UCSD-AML1 (cell line): ENCODE measurements at regions not wholly inside any gene's neighbourhood (a gene's known extent, or its start where the extent isn't known, plus 50 kb on each side); places are given as distances from the start of the nearest gene placed in this dataset.
"Not testable (repeated sequence)": the region's sequence is repeated elsewhere in the genome, so short reads cannot be mapped to it uniquely, and the experiment has no call there.

Source experiments
- DNase-seq: peaks from one replicate; lab custom pipeline; 2025; ENCODE audit not compliant: unreplicated experiment; lab: John Stamatoyannopoulos, UW

- no peak for DNase-seq
These were observed 95.8 kb downstream of the ATXN3L start for GRCh38 chrX:13223868-13224567.

DNA sequence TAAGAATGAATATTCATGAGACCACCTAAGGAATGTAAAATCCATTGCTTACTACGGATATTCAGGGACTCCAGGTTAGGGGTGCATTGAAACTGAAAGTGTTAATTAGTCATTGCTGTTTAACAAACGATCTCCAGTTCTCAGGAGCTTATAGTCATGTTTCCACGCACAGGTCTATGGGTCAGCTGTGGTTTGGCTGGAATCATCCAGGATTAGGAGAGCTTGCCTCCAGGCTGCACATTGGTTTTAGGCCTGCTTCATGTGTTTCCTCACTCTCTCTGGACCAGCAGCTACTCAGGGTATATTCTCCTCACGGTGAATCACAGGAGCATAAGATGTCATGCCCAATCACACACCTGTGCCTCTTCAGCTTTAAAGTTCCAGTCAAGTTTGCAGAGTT lies 98.9 kb downstream of the ATXN3L start:
- DNase-seq, result no peak

DNA sequence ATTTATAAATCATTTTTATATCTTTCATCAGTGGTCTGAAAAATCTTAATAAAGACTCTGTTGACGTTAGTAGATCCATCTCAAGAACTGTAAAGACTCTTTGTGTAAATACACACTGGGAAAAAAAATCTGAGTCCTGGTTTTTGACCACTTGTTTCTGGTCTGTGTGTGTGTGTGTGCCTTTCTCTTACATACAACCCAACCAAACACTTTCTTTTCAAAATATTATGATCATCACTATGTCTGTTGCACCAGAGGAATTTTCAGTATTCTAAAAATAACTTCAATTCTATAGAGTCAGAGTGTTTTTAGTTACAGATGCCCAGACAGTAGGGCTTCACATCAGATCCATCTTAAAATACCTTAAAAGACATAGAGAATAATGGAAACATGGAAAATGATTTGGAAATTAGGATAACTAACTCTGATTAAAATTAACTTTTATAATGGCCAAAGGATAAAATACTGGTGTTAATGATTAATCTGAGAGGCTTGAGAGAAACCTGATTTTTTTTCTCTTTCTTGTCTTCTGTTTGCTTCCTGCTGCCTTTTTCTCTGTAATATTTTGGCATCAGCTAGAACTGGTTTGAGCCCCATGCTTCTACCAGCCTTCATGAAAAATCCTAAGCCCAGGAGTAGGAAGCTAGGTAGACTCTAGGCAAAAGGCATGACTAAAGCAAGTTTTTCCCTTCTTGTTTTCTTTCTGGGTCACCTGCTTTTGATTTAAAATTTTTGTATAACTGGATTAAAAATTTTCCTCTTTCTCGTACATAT lies 99.7 kb downstream of the ATXN3L start:
- no peak for DNase-seq

- no peak for DNase-seq
These were observed 101.1 kb downstream of the ATXN3L start for GRCh38 chrX:13218758-13219157.

DNA sequence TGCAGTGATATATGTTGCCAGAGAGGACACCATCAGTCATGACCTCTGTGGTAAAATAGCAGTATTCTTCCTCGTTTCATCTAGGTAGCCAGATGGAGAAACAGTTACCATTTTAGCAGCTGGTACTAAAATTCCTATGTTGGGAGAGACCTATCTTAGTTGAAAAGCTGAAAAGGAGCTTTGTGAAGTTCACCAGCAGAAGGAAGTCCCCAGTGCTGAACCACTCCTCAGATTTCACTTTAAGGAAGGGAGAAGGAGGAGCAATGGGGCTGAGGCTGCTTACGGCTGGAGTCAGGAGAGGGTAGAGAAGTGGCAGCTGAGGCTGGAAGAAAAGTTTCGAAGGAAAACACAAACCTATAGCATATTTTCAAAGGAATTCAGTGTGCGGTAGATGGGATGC lies 103.7 kb downstream of the ATXN3L start:
- no peak for DNase-seq

DNA sequence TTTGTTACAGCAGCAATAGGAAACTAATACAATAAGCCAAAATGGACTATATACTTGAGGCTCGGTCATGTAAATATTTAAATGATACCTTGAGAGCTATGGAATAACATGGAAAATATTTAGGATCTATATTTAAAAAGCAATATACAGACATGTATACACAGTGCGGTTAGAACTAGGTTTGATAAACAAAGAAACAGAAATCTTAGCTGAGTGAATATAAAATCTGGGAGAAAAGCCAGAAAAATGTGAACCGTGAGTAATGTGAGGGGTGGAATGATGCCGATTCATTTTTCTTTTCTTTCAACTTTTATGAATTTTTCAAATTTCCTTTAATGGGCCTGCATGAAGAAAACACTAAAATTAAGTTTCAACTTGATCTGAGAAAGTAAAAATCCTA lies 104.1 kb downstream of the ATXN3L start:
- no peak for DNase-seq

GRCh38 chrX:13212191-13212651 lies 107.6 kb downstream of the ATXN3L start:
- DNase-seq, result no peak

DNA sequence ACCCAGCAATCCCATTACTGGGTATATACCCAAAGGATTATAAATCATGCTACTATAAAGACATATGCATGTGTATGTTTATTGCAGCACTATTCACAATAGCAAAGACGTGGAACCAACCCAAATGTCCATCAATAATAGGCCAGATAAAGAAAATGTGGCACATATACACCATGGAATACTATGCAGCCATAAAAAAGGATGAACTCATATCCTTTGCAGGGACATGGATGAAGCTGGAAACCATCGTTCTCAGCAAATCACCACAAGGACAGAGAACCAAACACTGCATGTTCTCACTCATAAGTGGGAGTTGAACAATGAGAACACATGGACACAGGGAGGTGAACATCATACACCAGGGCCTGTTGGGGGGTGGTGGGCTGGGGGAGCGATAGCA lies 109.7 kb downstream of the ATXN3L start:
- not testable (repeated sequence) for DNase-seq

DNA sequence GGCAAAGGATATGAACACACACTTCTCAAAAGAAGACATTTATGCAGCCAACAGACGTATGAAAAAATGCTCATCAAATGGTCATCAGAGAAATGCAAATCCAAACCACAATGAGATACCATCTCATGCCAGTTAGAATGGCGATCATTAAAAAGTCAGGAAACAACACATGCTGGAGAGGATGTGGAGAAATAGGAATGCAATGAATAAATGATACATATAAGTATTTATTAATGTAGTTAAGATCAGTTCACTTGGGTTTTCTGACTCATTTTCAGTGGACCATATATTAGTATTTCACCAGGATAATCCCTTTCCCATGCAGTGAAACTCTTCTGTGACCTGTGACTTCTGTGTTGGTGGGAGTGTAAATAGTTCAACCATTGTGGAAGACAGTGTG lies 110.1 kb downstream of the ATXN3L start:
- not testable (repeated sequence) for DNase-seq

- no peak for DNase-seq
These were observed 111.4 kb downstream of the ATXN3L start for GRCh38 chrX:13208281-13208935.

DNA sequence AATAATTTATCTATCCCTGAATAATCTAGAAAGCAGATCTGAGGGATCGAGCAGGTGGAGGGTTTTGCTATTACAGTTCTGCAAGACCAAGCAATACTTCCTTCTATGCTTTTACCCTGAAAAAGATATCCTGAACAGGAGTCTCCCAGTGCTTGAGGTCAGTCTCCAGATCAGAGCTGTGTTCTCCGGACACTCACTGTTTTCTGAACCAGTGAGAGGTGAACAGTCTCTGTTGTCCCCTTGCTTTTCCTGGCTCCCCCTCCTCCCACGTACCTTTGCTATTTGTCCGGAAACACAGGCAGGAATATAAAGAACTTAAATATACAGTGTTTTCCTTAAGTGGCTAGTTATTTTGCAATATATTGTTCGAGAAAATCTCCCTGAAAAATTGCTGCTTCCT lies 116.6 kb downstream of the ATXN3L start:
- DNase-seq, result no peak

DNA sequence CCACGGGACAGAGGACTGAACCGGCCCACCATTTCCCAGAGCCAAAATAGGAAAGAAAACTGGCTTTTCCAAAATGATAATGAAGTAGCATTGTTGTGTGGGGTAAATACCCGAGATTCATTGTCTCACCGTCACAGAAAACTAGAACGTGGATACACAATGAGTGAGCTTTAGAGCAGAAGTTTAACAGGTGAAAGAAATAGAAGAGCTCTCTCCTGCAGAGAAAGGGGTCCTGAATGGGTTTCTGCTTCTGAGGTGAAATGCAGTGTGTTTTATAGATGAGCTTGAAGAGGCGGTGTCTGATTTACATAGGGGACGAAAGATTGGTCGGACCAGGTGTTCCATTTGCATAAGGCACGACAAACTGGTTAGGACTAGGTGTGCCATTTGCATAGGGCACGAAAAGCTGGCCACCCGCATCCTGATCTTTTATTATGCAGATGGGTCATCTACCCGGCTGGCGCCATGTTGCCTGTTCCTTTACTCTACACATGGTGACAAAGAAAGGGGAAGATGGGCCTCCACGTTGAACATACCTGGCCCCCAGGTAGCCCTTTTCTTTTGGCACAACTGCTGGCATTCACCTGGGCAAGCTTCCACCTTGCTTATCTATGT lies 118.1 kb downstream of the ATXN3L start:
- DNase-seq, result no peak

DNA sequence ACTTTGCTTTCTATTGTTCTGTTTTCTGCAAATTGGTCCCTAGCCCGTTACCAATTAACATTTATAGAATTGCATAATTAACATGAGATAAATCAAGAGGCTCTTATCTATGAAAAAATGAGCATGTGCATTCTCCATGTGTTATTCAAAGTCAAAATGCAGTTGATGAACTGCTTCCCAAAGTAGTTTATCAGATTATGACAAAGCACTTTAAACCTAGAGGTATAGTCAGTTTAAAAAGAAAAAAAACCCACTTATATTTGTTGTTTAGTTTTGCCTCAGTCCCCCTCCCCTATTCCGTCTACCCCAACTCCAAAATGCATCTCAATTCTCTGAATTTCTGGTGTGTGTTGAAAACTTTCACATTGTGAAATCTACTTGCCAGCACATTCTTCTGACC lies 119.5 kb downstream of the ATXN3L start:
- no peak for DNase-seq

DNA sequence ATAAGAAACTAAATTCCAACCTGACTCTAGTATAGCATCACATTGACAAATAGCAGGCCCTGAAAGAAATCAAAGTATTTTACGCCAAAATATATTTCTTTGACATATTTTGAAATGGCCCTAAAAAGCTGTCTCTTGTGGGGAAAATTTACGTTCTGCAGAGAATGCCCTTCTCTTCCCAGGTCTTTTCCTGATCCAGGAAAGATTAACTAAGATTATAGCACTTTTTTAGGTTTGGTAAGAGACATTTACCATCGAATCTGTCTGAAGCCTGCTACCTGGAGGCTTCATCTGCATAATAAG lies 121.1 kb downstream of the ATXN3L start:
- DNase-seq, result no peak

DNA sequence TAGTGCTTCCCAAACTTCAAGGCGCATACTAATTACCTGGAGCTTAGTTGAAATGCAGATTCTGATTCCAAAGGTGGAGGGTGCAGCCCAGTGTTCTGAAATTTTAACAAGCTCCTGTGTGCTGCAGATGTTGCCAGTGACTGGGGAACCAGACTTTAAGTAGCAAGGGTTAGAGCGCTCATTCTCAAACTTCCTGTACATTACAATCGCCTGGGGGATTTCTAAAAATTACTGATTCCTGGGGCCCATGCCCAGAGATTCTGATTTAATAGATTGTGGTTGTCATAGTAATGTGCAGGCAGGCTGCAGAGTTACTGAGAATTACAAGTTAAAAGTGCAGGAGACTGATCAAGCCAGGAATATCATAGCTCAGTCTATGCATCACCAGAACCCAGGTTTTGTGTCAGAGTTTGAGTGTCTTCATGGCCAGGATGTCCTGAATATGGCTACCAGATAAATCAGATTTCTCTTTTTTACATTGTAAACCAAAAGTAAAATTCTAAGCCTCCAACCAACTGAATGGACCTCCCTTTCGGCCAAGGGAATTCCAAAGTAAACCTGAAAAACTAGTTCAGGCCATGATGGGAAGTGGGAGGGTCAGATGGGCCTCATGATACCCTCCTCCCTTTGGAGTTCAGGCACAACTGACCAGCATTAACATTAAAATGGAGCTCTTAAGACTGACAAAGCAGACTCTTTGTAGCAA lies 121.6 kb downstream of the ATXN3L start:
- DNase-seq, result no peak

DNA sequence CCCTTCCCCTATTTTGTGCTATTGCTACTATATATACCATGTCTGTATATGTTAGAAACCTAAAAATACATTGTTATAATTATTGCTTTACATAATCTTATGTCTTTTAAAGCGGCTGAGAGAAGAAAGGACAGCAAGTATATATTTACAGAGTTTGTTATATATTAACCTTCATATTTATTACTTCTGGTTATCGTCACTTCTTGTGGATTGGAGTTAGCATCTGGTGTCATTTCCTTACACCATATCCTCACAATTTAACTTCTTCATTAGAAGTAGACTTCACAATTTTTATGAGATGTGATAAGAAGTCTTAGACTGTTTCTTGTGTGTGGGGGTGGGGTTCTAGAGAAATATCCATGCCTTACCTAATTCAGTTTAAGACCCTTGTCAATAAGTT lies 123.1 kb downstream of the ATXN3L start:
- no peak for DNase-seq

DNA sequence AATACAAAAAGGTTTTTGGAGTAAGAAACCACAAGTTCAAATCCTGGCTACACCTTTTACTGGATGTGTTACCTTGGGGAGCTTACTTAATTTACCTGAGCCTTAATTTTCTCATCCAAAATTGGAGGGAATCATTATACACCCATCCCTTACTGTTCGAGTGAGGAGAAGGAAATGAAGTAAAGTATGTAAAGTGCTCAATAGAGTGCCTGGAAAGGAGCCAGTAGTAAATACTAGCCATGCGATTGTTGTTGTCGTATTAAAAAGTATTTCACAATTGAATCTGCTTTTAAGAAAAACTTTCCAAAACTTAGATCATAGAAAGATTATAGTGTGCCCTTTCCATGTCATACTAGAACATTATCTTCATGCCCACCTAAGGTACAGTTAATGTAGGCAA lies 124.5 kb downstream of the ATXN3L start:
- DNase-seq, result no peak

- no peak for DNase-seq
These were observed 125.4 kb downstream of the ATXN3L start for GRCh38 chrX:13194291-13195103.

- no peak for DNase-seq
These were observed 129.8 kb downstream of the ATXN3L start for GRCh38 chrX:13190051-13190450.

- DNase-seq, result no peak
These were observed 130.5 kb downstream of the ATXN3L start for GRCh38 chrX:13189380-13189779.
